ENCODE measurements at regions not wholly inside any gene's neighbourhood (a gene's known extent, or its start where the extent isn't known, plus 50 kb on each side); places are given as distances from the start of the nearest gene placed in this dataset.

DNA sequence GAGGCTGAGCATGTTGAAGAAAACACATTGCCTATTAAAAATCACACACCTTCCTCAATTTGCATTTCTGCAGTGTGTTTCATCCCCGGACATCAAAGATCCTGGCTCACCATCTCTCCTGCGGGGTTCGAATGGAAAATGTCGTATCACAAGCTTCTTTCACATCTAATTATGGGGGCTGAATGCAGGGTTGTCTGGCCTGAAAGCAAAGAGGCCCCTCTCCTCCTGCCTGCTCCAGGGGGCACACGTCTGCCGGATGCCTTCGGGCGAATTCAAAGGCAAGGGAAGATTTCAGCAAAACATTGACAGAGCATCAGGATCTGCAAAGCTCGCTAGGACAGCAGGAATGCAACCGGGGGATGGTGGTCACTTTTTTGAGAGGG, 1447.7 kb downstream of the TBC1D22A start:
- Histone ChIP-seq H3K4me1 (ENCODE audit: control insufficient read depth, insufficient read depth, low read length) (no peaks in the 10 kb centered on the region), H3K9me3 (ENCODE audit: control insufficient read depth, insufficient read depth, low read length) (no peaks in the 10 kb centered on the region), H3K27me3 (ENCODE audit: control insufficient read depth, insufficient read depth, low read length) (peaks cover 4% of the 10 kb centered on the region), H3K4me3 (ENCODE audit: low read length) (no peak overlapping the region), H3K27ac (ENCODE audit: low read length) (no peak overlapping the region), H3K36me3 (ENCODE audit: control insufficient read depth, insufficient read depth, low read length) (no peaks in the 10 kb centered on the region)
- no peak overlapping the region for H3K27ac Mint-ChIP-seq
- H3K4me3 Mint-ChIP-seq, result no peak overlapping the region
- TF ChIP-seq, protein P1, sequence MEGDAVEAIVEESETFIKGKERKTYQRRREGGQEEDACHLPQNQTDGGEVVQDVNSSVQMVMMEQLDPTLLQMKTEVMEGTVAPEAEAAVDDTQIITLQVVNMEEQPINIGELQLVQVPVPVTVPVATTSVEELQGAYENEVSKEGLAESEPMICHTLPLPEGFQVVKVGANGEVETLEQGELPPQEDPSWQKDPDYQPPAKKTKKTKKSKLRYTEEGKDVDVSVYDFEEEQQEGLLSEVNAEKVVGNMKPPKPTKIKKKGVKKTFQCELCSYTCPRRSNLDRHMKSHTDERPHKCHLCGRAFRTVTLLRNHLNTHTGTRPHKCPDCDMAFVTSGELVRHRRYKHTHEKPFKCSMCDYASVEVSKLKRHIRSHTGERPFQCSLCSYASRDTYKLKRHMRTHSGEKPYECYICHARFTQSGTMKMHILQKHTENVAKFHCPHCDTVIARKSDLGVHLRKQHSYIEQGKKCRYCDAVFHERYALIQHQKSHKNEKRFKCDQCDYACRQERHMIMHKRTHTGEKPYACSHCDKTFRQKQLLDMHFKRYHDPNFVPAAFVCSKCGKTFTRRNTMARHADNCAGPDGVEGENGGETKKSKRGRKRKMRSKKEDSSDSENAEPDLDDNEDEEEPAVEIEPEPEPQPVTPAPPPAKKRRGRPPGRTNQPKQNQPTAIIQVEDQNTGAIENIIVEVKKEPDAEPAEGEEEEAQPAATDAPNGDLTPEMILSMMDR (IDR thresholded peaks at IDR 0.05), result no peak
- ATAC-seq (no peak), DNase-seq (no peak)
- intact Hi-C loops (cut with micrococcal nuclease), result no loop called here
- no peaks in the 10 kb centered on the region for H3K36me3 Mint-ChIP-seq
- peaks cover 24 to 28% of the 10 kb centered on the region in 2 donors for H3K27me3 Mint-ChIP-seq (ENCODE audit: low read depth in 2 of 2)
- H3K9me3 Mint-ChIP-seq, result no peaks in the 10 kb centered on the region
- WGBS (ENCODE audit: insufficient coverage), result 65% methylated on average over 10 of the region's 10 CpGs
- H3K4me1 Mint-ChIP-seq, result no peaks in the 10 kb centered on the region

DNA sequence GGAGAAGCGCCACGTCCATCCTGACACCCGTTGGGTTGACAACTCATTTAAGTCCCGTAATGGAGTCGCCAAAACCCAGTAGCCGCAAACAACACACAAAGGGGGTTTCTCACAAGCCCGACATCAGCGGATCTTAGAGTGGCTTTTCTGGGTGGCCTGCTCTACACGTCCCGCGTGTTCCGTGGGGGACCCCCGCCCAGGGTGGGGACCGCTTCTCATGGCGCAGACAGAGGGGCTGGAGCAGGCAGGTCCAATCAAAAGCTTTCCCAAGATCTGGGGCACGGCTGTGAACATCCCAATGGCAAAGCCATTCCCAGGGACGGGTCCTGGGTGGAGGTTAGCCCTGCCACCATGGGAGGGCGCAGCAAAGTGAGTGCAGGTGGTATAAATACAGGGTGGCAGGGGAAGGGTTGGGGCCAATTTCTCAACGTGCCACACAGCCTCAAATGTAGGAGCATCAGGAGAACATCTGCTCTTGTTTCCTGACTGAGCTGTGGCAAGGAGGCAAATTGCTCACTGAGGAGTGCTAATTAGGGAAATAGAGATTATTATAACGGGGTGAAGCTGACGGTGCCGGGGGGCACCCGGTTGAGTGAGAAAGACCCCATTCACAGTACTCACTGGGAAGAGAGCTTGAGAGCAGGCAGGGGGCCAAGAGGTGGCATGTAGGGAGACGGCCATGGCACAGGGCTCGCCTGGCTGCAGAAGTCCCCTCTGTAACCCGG, 1447.2 kb downstream of the TBC1D22A start:
- Histone ChIP-seq H3K36me3 (ENCODE audit: control insufficient read depth, insufficient read depth, low read length) (no peaks in the 10 kb centered on the region), H3K4me1 (ENCODE audit: control insufficient read depth, insufficient read depth, low read length) (no peaks in the 10 kb centered on the region), H3K27ac (ENCODE audit: low read length) (no peak overlapping the region), H3K9me3 (ENCODE audit: control insufficient read depth, insufficient read depth, low read length) (no peaks in the 10 kb centered on the region), H3K27me3 (ENCODE audit: control insufficient read depth, insufficient read depth, low read length) (peaks cover 4% of the 10 kb centered on the region), H3K4me3 (ENCODE audit: low read length) (no peak overlapping the region)
- 85% methylated on average over 26 of the region's 26 CpGs for whole genome bisulfite sequencing (ENCODE audit: insufficient coverage)
- H3K36me3 Mint-ChIP-seq, result no peaks in the 10 kb centered on the region
- ATAC-seq, result no peak
- H3K27ac Mint-ChIP-seq, result no peak overlapping the region
- no peaks in the 10 kb centered on the region for H3K4me1 Mint-ChIP-seq
- H3K4me3 Mint-ChIP-seq, result no peak overlapping the region
- intact Hi-C loops (cut with micrococcal nuclease), result no loop called here
- no peak for DNase-seq
- H3K9me3 Mint-ChIP-seq, result no peaks in the 10 kb centered on the region
- TF ChIP-seq, protein P1 (IDR thresholded peaks at IDR 0.05), result no peak
- peaks cover 26 to 28% of the 10 kb centered on the region in 2 donors for H3K27me3 Mint-ChIP-seq (ENCODE audit: low read depth in 2 of 2)

DNA sequence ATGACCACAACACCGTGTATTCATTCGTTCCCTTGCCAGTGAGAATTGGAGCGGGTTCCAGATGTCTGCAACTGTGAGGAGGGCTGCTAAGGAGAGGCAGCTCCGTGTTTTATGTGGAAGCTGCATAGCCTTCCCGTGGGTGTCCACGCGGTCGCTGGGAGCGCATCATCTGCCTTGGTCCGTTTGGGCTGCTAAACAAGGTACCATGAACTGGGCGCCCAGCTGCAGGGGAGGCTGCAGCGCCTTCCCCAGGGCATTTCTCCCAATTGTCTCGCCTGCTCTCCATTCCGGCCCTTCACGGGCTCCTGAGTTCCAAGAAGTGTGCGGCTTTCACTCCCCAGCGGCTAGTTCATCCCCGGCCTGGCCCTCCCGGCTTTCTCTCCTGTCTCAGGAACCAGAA, 1446.4 kb downstream of the TBC1D22A start:
- no peak overlapping the region for H3K27ac ChIP-seq (ENCODE audit: low read length)
- Mint-ChIP-seq H3K36me3 (no peaks in the 10 kb centered on the region), H3K27me3 (ENCODE audit: low read depth in 2 of 2) (peaks cover 18 to 24% of the 10 kb centered on the region in 2 donors), H3K4me1 (no peaks in the 10 kb centered on the region), H3K27ac (no peak overlapping the region), H3K9me3 (no peaks in the 10 kb centered on the region), H3K4me3 (no peak overlapping the region)
- H3K4me1 ChIP-seq (ENCODE audit: control insufficient read depth, insufficient read depth, low read length), result no peaks in the 10 kb centered on the region
- H3K4me3 ChIP-seq (ENCODE audit: low read length), result no peak overlapping the region
- TF ChIP-seq, protein P1 (IDR thresholded peaks at IDR 0.05), result no peak
- no peaks in the 10 kb centered on the region for H3K36me3 ChIP-seq (ENCODE audit: control insufficient read depth, insufficient read depth, low read length)
- intact Hi-C loops (cut with micrococcal nuclease), result no loop called here
- ATAC-seq, result no peak
- WGBS (ENCODE audit: insufficient coverage), result 85% methylated on average over 19 of the region's 19 CpGs
- peaks cover 4% of the 10 kb centered on the region for H3K27me3 ChIP-seq (ENCODE audit: control insufficient read depth, insufficient read depth, low read length)
- no peak for DNase-seq
- H3K9me3 ChIP-seq (ENCODE audit: control insufficient read depth, insufficient read depth, low read length), result no peaks in the 10 kb centered on the region
